ENCODE measurements at regions not wholly inside any gene's neighbourhood (a gene's known extent, or its start where the extent isn't known, plus 50 kb on each side); places are given as distances from the start of the nearest gene placed in this dataset.

DNA sequence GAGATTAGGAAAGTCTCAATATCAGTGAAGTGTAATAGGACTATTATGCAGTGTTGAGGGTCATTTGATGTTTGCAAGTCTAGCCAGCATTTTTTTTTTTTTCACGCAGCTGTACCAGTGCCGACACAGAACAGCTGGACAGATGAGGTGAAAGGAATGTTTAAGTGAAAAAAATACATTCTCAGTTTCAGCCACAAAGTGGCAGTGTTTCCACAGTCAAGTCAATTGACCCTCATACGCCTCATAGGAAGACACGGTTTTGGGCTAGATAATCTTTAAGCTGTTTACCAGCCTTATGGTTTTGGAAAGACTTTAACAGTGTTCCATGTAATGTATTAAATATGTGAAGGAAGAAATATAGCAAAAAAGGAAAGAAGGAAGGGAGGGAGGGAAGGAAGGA, 349.9 kb upstream of the ANO3 start:
- TF ChIP-seq, protein P1, sequence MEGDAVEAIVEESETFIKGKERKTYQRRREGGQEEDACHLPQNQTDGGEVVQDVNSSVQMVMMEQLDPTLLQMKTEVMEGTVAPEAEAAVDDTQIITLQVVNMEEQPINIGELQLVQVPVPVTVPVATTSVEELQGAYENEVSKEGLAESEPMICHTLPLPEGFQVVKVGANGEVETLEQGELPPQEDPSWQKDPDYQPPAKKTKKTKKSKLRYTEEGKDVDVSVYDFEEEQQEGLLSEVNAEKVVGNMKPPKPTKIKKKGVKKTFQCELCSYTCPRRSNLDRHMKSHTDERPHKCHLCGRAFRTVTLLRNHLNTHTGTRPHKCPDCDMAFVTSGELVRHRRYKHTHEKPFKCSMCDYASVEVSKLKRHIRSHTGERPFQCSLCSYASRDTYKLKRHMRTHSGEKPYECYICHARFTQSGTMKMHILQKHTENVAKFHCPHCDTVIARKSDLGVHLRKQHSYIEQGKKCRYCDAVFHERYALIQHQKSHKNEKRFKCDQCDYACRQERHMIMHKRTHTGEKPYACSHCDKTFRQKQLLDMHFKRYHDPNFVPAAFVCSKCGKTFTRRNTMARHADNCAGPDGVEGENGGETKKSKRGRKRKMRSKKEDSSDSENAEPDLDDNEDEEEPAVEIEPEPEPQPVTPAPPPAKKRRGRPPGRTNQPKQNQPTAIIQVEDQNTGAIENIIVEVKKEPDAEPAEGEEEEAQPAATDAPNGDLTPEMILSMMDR (IDR thresholded peaks at IDR 0.05): peak; percentile 40 to 65 (median 46)
- no peak for TF ChIP-seq POLR2A (IDR thresholded peaks at IDR 0.05)
